ENCODE measurements at regions not wholly inside any gene's neighbourhood (a gene's known extent, or its start where the extent isn't known, plus 50 kb on each side); places are given as distances from the start of the nearest gene placed in this dataset.
A peak's percentile ranks its signal among the peaks of the same experiment; 100 is the strongest.

DNA sequence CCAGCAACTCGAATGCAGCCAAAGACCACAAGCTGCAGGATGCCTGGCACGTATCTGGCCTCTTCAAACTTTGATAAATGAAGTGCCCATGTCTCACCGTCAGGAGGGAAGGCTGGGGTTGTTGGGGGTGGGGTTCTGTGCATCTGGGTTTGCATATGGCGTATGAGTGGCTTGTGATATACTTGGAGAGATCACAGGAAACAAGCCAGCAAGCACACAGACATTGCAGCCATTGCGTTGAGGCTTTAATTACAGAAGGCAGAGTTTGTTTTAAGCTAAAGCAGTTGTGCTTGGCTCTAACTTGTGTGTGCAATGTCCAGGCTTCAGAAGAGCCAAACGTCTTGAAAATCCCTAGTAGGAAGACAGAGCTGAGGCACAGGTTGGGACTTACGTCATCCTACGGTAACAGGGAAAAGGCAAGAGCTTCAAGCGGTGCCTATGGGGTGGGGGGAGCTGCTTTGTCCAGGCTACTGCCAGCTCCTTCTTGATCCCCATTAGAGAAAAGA lies 109.2 kb downstream of the ASB7 start:
- Histone ChIP-seq H3K27ac (ENCODE audit: low read depth in 2 of 2, low read length in 1 of 2) (no peak overlapping the region), H3K4me1 (ENCODE audit: control insufficient read depth in 2 of 2, insufficient read depth in 2 of 2, low read length in 1 of 2) (peaks cover 2 to 21% of the 10 kb centered on the region in 2 donors), H3K36me3 (ENCODE audit: control insufficient read depth in 2 of 2, insufficient read depth in 2 of 2, low read length in 1 of 2) (no peaks in the 10 kb centered on the region), H3K9me3 (ENCODE audit: control insufficient read depth in 2 of 2, insufficient read depth in 1 of 2, low read depth in 1 of 2, low read length in 1 of 2) (no peaks in the 10 kb centered on the region), H3K27me3 (ENCODE audit: control insufficient read depth in 1 of 2, insufficient read depth in 2 of 2, low read length in 2 of 2) (no peaks in the 10 kb centered on the region), H3K4me3 (ENCODE audit: low read depth in 1 of 2, low read length in 2 of 2) (no peak overlapping the region)
- WGBS, 2 donors, result 49 to 59% methylated on average over 9 of the region's 9 CpGs

DNA sequence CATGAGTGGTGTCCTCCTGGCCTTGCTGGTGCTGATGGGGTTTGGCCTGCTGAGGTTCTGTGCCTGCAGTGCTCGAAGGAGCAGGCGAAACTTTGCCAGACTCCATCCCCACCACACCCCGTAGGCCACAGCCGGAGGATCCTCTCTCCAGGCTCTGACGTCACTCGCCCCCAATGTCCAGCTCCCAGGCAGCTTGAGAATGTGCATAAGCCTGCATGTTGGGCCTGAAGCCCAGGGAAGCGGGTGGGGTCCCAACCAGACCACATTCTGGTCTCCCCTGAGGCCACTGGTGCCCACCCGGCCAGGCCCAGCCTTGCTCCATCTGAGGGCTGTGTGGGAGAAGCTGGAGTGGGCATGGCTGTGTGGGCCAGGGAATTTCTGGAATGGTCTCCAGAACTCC lies 109.8 kb downstream of the ASB7 start:
- Histone ChIP-seq H3K27ac (ENCODE audit: low read depth in 2 of 2, low read length in 1 of 2) (peak overlapping the region in 1 of 2 donors; percentile 11), H3K4me3 (ENCODE audit: low read depth in 1 of 2, low read length in 2 of 2) (no peak overlapping the region), H3K9me3 (ENCODE audit: control insufficient read depth in 2 of 2, insufficient read depth in 1 of 2, low read depth in 1 of 2, low read length in 1 of 2) (no peaks in the 10 kb centered on the region), H3K4me1 (ENCODE audit: control insufficient read depth in 2 of 2, insufficient read depth in 2 of 2, low read length in 1 of 2) (peaks cover 2 to 21% of the 10 kb centered on the region in 2 donors), H3K36me3 (ENCODE audit: control insufficient read depth in 2 of 2, insufficient read depth in 2 of 2, low read length in 1 of 2) (no peaks in the 10 kb centered on the region), H3K27me3 (ENCODE audit: control insufficient read depth in 1 of 2, insufficient read depth in 2 of 2, low read length in 2 of 2) (no peaks in the 10 kb centered on the region)
- 53 to 70% methylated on average over 8 of the region's 8 CpGs for WGBS, 2 donors

GRCh38 chr15:100713163-100713867 lies 110.9 kb downstream of the ASB7 start:
- Histone ChIP-seq H3K36me3 (ENCODE audit: control insufficient read depth in 2 of 2, insufficient read depth in 2 of 2, low read length in 1 of 2) (no peaks in the 10 kb centered on the region), H3K4me3 (ENCODE audit: low read depth in 1 of 2, low read length in 2 of 2) (no peak overlapping the region), H3K27ac (ENCODE audit: low read depth in 2 of 2, low read length in 1 of 2) (peak overlapping the region; percentile 71 to 85), H3K9me3 (ENCODE audit: control insufficient read depth in 2 of 2, insufficient read depth in 1 of 2, low read depth in 1 of 2, low read length in 1 of 2) (no peaks in the 10 kb centered on the region), H3K4me1 (ENCODE audit: control insufficient read depth in 2 of 2, insufficient read depth in 2 of 2, low read length in 1 of 2) (peaks cover 2 to 21% of the 10 kb centered on the region in 2 donors), H3K27me3 (ENCODE audit: control insufficient read depth in 1 of 2, insufficient read depth in 2 of 2, low read length in 2 of 2) (no peaks in the 10 kb centered on the region)
- whole genome bisulfite sequencing, 2 donors, result 49 to 60% methylated on average over 22 of the region's 22 CpGs

DNA sequence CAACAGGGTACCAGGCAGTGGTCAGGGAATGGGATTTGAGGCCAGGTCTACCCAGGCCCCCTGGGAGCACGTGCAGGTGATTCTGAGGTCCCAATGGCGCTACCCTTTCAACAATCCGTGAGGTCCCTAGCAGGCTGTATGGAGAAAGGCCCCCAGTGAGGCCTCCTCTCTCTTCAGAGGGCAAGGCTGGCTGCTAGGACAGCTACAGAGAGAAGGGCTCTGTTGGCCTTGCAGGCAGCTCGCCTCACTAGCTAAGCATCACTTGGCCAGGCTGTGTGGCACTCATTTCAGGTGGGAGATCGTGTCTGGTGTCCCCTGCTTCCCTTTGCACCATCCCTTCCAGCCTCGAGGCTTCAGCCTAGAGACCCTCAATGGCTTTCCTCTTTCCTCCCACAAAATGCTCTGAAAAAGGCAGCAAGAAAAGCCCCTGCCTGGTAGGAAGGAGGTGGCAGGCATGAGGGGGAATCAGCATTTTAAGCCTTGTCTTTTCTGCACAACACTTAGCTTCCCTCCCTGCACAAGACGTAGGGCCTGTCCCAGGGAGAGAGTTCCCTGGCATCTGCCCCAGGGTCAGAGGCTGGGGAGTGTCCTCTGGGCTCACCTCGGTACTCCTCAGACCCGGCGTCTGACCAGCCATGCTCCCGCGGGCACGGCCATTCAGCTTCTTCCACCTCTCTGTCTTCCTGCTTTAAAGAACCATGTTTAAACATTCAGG lies 111.8 kb downstream of the ASB7 start:
- Histone ChIP-seq H3K4me1 (ENCODE audit: control insufficient read depth in 2 of 2, insufficient read depth in 2 of 2, low read length in 1 of 2) (peaks cover 2 to 21% of the 10 kb centered on the region in 2 donors), H3K36me3 (ENCODE audit: control insufficient read depth in 2 of 2, insufficient read depth in 2 of 2, low read length in 1 of 2) (no peaks in the 10 kb centered on the region), H3K27me3 (ENCODE audit: control insufficient read depth in 1 of 2, insufficient read depth in 2 of 2, low read length in 2 of 2) (no peaks in the 10 kb centered on the region), H3K27ac (ENCODE audit: low read depth in 2 of 2, low read length in 1 of 2) (peak overlapping the region; percentile 36 to 66), H3K4me3 (ENCODE audit: low read depth in 1 of 2, low read length in 2 of 2) (no peak overlapping the region), H3K9me3 (ENCODE audit: control insufficient read depth in 2 of 2, insufficient read depth in 1 of 2, low read depth in 1 of 2, low read length in 1 of 2) (no peaks in the 10 kb centered on the region)
- WGBS, 2 donors, result 82 to 91% methylated on average over 13 of the region's 13 CpGs

- Histone ChIP-seq H3K27ac (ENCODE audit: low read depth in 2 of 2, low read length in 1 of 2) (no peak overlapping the region), H3K4me3 (ENCODE audit: low read depth in 1 of 2, low read length in 2 of 2) (no peak overlapping the region), H3K4me1 (ENCODE audit: control insufficient read depth in 2 of 2, insufficient read depth in 2 of 2, low read length in 1 of 2) (peaks cover 2 to 21% of the 10 kb centered on the region in 2 donors), H3K9me3 (ENCODE audit: control insufficient read depth in 2 of 2, insufficient read depth in 1 of 2, low read depth in 1 of 2, low read length in 1 of 2) (no peaks in the 10 kb centered on the region), H3K27me3 (ENCODE audit: control insufficient read depth in 1 of 2, insufficient read depth in 2 of 2, low read length in 2 of 2) (no peaks in the 10 kb centered on the region), H3K36me3 (ENCODE audit: control insufficient read depth in 2 of 2, insufficient read depth in 2 of 2, low read length in 1 of 2) (no peaks in the 10 kb centered on the region)
- 84 to 86% methylated on average over 14 of the region's 14 CpGs for WGBS, 2 donors
These were observed 112.5 kb downstream of the ASB7 start for GRCh38 chr15:100714749-100715342.

GRCh38 chr15:100715571-100716455 lies 113.4 kb downstream of the ASB7 start:
- Histone ChIP-seq H3K9me3 (ENCODE audit: control insufficient read depth in 2 of 2, insufficient read depth in 1 of 2, low read depth in 1 of 2, low read length in 1 of 2) (no peaks in the 10 kb centered on the region), H3K27ac (ENCODE audit: low read depth in 2 of 2, low read length in 1 of 2) (no peak overlapping the region), H3K4me1 (ENCODE audit: control insufficient read depth in 2 of 2, insufficient read depth in 2 of 2, low read length in 1 of 2) (peaks cover 5 to 21% of the 10 kb centered on the region in 2 donors), H3K36me3 (ENCODE audit: control insufficient read depth in 2 of 2, insufficient read depth in 2 of 2, low read length in 1 of 2) (no peaks in the 10 kb centered on the region), H3K27me3 (ENCODE audit: control insufficient read depth in 1 of 2, insufficient read depth in 2 of 2, low read length in 2 of 2) (no peaks in the 10 kb centered on the region), H3K4me3 (ENCODE audit: low read depth in 1 of 2, low read length in 2 of 2) (no peak overlapping the region)
- 68 to 77% methylated on average over 17 of the region's 17 CpGs for WGBS, 2 donors

- Histone ChIP-seq H3K9me3 (ENCODE audit: control insufficient read depth in 2 of 2, insufficient read depth in 1 of 2, low read depth in 1 of 2, low read length in 1 of 2) (no peaks in the 10 kb centered on the region), H3K27ac (ENCODE audit: low read depth in 2 of 2, low read length in 1 of 2) (no peak overlapping the region), H3K27me3 (ENCODE audit: control insufficient read depth in 1 of 2, insufficient read depth in 2 of 2, low read length in 2 of 2) (no peaks in the 10 kb centered on the region), H3K36me3 (ENCODE audit: control insufficient read depth in 2 of 2, insufficient read depth in 2 of 2, low read length in 1 of 2) (no peaks in the 10 kb centered on the region), H3K4me1 (ENCODE audit: control insufficient read depth in 2 of 2, insufficient read depth in 2 of 2, low read length in 1 of 2) (peaks cover 5 to 25% of the 10 kb centered on the region in 2 donors), H3K4me3 (ENCODE audit: low read depth in 1 of 2, low read length in 2 of 2) (no peak overlapping the region)
- 93 to 95% methylated on average over 10 of the region's 10 CpGs for WGBS, 2 donors
These were observed 114.2 kb downstream of the ASB7 start for GRCh38 chr15:100716456-100717085.

- H3K4me3 ChIP-seq (ENCODE audit: low read depth in 1 of 2, low read length in 2 of 2), result no peak overlapping the region
- no peaks in the 10 kb centered on the region for H3K9me3 ChIP-seq (ENCODE audit: control insufficient read depth in 2 of 2, insufficient read depth in 1 of 2, low read depth in 1 of 2, low read length in 1 of 2)
- peaks cover 5 to 21% of the 10 kb centered on the region in 2 donors for H3K4me1 ChIP-seq (ENCODE audit: control insufficient read depth in 2 of 2, insufficient read depth in 2 of 2, low read length in 1 of 2)
- WGBS, 2 donors, result 83 to 97% methylated on average over 2 of the region's 2 CpGs
- H3K27me3 ChIP-seq (ENCODE audit: control insufficient read depth in 1 of 2, insufficient read depth in 2 of 2, low read length in 2 of 2), result no peaks in the 10 kb centered on the region
- H3K36me3 ChIP-seq (ENCODE audit: control insufficient read depth in 2 of 2, insufficient read depth in 2 of 2, low read length in 1 of 2), result no peaks in the 10 kb centered on the region
- peak overlapping the region in 1 of 2 donors; percentile 76 for H3K27ac ChIP-seq (ENCODE audit: low read depth in 2 of 2, low read length in 1 of 2)
These were observed 115.2 kb downstream of the ASB7 start for GRCh38 chr15:100717596-100717995.

Measured in esophagus (tissue), 2 donors.